ENCODE measurements at regions not wholly inside any gene's neighbourhood (a gene's known extent, or its start where the extent isn't known, plus 50 kb on each side); places are given as distances from the start of the nearest gene placed in this dataset.

DNA sequence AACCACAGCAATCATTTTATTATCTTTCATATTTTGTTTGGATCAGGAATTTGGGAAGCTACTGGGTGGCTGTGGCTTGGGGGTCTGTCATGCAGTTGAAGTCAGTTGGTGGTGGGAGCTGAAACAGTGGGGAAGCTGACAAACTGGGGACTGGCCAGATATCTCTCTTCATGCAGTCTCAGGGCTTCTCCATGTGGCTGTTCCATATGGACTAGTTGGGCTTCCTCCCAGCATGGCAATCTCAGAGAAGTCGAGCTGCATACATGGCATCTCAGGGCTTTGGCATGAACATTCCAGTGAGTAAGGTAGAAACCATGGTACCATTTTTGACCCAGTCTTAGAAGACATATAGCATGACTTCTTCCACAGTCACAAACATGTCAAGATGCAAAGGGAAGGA lies 274.8 kb downstream of the ENC1 start:
- POLR2A ChIA-PET = no interaction called here
- no peak for TF ChIP-seq ZSCAN23 (tag by site-specific recombination; IDR thresholded peaks at IDR 0.05)
- TF ChIP-seq ZNF19 (tag by site-specific recombination; IDR thresholded peaks at IDR 0.05; ENCODE audit: low read depth) = no peak
- no peak for TF ChIP-seq ZNF146 (tag by site-specific recombination; IDR thresholded peaks at IDR 0.05)
- TF ChIP-seq, protein P1, sequence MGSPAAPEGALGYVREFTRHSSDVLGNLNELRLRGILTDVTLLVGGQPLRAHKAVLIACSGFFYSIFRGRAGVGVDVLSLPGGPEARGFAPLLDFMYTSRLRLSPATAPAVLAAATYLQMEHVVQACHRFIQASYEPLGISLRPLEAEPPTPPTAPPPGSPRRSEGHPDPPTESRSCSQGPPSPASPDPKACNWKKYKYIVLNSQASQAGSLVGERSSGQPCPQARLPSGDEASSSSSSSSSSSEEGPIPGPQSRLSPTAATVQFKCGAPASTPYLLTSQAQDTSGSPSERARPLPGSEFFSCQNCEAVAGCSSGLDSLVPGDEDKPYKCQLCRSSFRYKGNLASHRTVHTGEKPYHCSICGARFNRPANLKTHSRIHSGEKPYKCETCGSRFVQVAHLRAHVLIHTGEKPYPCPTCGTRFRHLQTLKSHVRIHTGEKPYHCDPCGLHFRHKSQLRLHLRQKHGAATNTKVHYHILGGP (tag by site-specific recombination; IDR thresholded peaks at IDR 0.05) = no peak
- no peak for TF ChIP-seq ZNF623 (tag by site-specific recombination; IDR thresholded peaks at IDR 0.05)
- TF ChIP-seq KLF9 (tag by site-specific recombination; IDR thresholded peaks at IDR 0.05; ENCODE audit: low read depth) = no peak
- no peak for TF ChIP-seq ZNF560 (tag by site-specific recombination; IDR thresholded peaks at IDR 0.05; ENCODE audit: borderline replicate concordance)
- no peak for TF ChIP-seq IKZF3 (tag by site-specific recombination; IDR thresholded peaks at IDR 0.05)
- no peak for TF ChIP-seq ZNF16 (tag by site-specific recombination; IDR thresholded peaks at IDR 0.05; ENCODE audit: low read depth)
- TF ChIP-seq ZNF791 (tag by site-specific recombination; IDR thresholded peaks at IDR 0.05) = no peak
- TF ChIP-seq, protein P2, sequence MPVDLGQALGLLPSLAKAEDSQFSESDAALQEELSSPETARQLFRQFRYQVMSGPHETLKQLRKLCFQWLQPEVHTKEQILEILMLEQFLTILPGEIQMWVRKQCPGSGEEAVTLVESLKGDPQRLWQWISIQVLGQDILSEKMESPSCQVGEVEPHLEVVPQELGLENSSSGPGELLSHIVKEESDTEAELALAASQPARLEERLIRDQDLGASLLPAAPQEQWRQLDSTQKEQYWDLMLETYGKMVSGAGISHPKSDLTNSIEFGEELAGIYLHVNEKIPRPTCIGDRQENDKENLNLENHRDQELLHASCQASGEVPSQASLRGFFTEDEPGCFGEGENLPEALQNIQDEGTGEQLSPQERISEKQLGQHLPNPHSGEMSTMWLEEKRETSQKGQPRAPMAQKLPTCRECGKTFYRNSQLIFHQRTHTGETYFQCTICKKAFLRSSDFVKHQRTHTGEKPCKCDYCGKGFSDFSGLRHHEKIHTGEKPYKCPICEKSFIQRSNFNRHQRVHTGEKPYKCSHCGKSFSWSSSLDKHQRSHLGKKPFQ (tag by site-specific recombination; IDR thresholded peaks at IDR 0.05) = no peak
- TF ChIP-seq ZBTB21 (tag by site-specific recombination; IDR thresholded peaks at IDR 0.05) = no peak
- TF ChIP-seq, protein P3, sequence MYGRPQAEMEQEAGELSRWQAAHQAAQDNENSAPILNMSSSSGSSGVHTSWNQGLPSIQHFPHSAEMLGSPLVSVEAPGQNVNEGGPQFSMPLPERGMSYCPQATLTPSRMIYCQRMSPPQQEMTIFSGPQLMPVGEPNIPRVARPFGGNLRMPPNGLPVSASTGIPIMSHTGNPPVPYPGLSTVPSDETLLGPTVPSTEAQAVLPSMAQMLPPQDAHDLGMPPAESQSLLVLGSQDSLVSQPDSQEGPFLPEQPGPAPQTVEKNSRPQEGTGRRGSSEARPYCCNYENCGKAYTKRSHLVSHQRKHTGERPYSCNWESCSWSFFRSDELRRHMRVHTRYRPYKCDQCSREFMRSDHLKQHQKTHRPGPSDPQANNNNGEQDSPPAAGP (tag by site-specific recombination; IDR thresholded peaks at IDR 0.05) = no peak
- Histone ChIP-seq H3K36me3 (ENCODE audit: control insufficient read depth in 2 of 2, insufficient read depth in 1 of 2, low read length in 2 of 2) (no peaks in the 10 kb centered on the region), H3K9me3 (ENCODE audit: control insufficient read depth, insufficient read depth, low read depth, low read length) (no peaks in the 10 kb centered on the region), H3K4me1 (ENCODE audit: control insufficient read depth, insufficient read depth, low read length) (no peaks in the 10 kb centered on the region), H3K27ac (ENCODE audit: extremely low read depth, low read depth, low read length) (no peak overlapping the region), H3K4me3 (ENCODE audit: low read depth, low read length) (no peak overlapping the region)
- CTCF ChIA-PET = interaction anchor here (0.5 kb wide), 1 partner anchor 81 kb away, joined by 3 read pairs; no protein-coding TSS in a partner anchor

DNA sequence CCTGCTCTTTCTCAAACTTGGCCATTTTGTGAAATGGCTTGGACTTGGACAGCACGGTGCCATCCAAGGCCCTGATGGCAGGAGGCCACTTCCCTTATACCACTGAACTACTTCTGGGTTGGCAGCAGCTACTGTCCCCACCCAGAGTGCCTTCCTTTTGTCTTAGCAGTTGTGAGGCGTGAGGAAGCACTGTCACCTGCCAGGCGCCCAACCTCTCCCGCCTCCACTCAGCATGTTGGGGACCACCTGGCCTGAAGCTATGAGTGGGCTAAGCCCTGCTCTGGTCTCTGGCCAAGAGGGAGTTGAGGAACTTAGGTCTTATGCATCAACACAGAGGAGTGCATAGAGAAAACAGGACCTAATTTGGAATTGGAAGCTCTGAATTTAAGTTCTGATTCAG lies 276.0 kb downstream of the ENC1 start:
- ChIA-PET POLR2A (interaction anchor here (0.6 kb wide), 1 partner anchor 35 kb away, joined by 3 read pairs; no protein-coding TSS in a partner anchor), CTCF (interaction anchor here (0.8 kb wide), 2 partner anchors 31 to 689 kb away, joined by 3 read pairs; no protein-coding TSS in a partner anchor)
- Histone ChIP-seq H3K36me3 (ENCODE audit: control insufficient read depth in 2 of 2, insufficient read depth in 1 of 2, low read length in 2 of 2) (no peaks in the 10 kb centered on the region), H3K4me3 (ENCODE audit: low read depth, low read length) (no peak overlapping the region), H3K9me3 (ENCODE audit: control insufficient read depth, insufficient read depth, low read depth, low read length) (no peaks in the 10 kb centered on the region), H3K27ac (ENCODE audit: extremely low read depth, low read depth, low read length) (no peak overlapping the region), H3K4me1 (ENCODE audit: control insufficient read depth, insufficient read depth, low read length) (no peaks in the 10 kb centered on the region)
- TF ChIP-seq ZNF239 (tag by site-specific recombination; IDR thresholded peaks at IDR 0.05) (no peak), ZSCAN23 (tag by site-specific recombination; IDR thresholded peaks at IDR 0.05) (no peak), IKZF3 (tag by site-specific recombination; IDR thresholded peaks at IDR 0.05) (no peak)
- TF ChIP-seq, protein P4, sequence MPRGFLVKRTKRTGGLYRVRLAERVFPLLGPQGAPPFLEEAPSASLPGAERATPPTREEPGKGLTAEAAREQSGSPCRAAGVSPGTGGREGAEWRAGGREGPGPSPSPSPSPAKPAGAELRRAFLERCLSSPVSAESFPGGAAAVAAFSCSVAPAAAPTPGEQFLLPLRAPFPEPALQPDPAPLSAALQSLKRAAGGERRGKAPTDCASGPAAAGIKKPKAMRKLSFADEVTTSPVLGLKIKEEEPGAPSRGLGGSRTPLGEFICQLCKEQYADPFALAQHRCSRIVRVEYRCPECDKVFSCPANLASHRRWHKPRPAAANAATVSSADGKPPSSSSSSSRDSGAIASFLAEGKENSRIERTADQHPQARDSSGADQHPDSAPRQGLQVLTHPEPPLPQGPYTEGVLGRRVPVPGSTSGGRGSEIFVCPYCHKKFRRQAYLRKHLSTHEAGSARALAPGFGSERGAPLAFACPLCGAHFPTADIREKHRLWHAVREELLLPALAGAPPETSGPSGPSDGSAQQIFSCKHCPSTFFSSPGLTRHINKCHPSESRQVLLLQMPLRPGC (tag by site-specific recombination; IDR thresholded peaks at IDR 0.05) = no peak
- TF ChIP-seq, protein P5, sequence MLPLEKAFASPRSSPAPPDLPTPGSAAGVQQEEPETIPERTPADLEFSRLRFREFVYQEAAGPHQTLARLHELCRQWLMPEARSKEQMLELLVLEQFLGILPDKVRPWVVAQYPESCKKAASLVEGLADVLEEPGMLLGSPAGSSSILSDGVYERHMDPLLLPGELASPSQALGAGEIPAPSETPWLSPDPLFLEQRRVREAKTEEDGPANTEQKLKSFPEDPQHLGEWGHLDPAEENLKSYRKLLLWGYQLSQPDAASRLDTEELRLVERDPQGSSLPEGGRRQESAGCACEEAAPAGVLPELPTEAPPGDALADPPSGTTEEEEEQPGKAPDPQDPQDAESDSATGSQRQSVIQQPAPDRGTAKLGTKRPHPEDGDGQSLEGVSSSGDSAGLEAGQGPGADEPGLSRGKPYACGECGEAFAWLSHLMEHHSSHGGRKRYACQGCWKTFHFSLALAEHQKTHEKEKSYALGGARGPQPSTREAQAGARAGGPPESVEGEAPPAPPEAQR (tag by site-specific recombination; IDR thresholded peaks at IDR 0.05) = no peak

Data from HEK293 (cell line).